Neutrophil (primary cell): ENCODE measurements at regions not wholly inside any gene's neighbourhood (a gene's known extent, or its start where the extent isn't known, plus 50 kb on each side); places are given as distances from the start of the nearest gene placed in this dataset.

ENCODE experiments used
- H3K27ac ChIP-seq: fragments of 200-600 bp; sonication (generic); 2 replicates; pipeline ENCODE4 v1.5.1; 2016; ENCODE audit warnings: mild to moderate bottlenecking, moderate library complexity
- H3K27me3 ChIP-seq: fragments of 200-600 bp; sonication (generic); 2 replicates; pipeline ENCODE4 v1.6.0; 2016; ENCODE audit warnings: mild to moderate bottlenecking
- H3K36me3 ChIP-seq: fragments of 200-600 bp; sonication (generic); 2 replicates; pipeline ENCODE4 v1.5.1; 2017
- H3K4me1 ChIP-seq, 2 experiments: fragments of 200-600 bp in 1 of 2; sonication (generic) in 1 of 2; 1 replicate in 1 of 2; 2 replicates in 1 of 2; pipeline versions ENCODE4 v1.5.1 to v1.6.1; 2013 to 2016; ENCODE audit warnings: low read depth in 1 of 2, low read length in 1 of 2, mild to moderate bottlenecking in 1 of 2, moderate library complexity in 1 of 2; ENCODE audit not compliant: control insufficient read depth in 1 of 2, insufficient read depth in 1 of 2
- H3K4me3 ChIP-seq, 2 experiments: fragments of 200-600 bp in 1 of 2; sonication (generic) in 1 of 2; 1 replicate in 1 of 2; 2 replicates in 1 of 2; pipeline ENCODE4 v1.5.1; 2013 to 2016; ENCODE audit warnings: low read depth in 1 of 2, low read length in 1 of 2, mild to moderate bottlenecking in 1 of 2, moderate library complexity in 1 of 2
- H3K9me3 ChIP-seq: fragments of 200-600 bp; sonication (generic); 2 replicates; pipeline ENCODE4 v1.5.1; 2016
- CTCF ChIP-seq: fragments of 200-600 bp; sonication (generic); IDR thresholded peaks from 2 replicates; pipeline ENCODE4 v1.5.1; 2016; ENCODE audit warnings: antibody characterized with exemption

GRCh38 chr16:35909351-35909954 lies 2450.0 kb downstream of the TP53TG3F start:
- no peak overlapping the region for H3K4me3 ChIP-seq
- no peak overlapping the region for H3K27ac ChIP-seq
- no peaks in the 10 kb centered on the region for H3K9me3 ChIP-seq
- H3K36me3 ChIP-seq, result no peaks in the 10 kb centered on the region
- H3K4me1 ChIP-seq, result no peaks in the 10 kb centered on the region
- no peak for TF ChIP-seq CTCF
- H3K27me3 ChIP-seq, result no peaks in the 10 kb centered on the region

DNA sequence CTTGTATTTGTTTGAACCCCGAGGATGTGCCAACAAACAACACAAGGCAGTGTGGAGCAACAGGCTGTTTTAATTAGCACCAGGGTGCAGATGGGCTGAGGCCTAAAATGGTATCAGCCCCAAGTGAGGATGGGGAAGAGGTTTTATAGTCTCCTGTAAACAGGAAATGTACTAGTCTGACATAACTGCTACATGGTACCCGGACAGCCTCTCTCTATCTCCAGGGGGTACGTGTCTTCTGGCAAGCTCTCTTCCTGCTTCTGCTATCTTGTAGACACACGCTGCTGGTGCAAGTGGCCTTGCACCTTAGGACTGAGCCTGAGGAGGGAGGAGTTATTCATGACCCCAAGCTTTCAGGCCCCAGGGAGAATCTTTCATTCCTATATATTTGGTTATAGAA lies 2451.0 kb downstream of the TP53TG3F start:
- no peaks in the 10 kb centered on the region for H3K27me3 ChIP-seq
- H3K9me3 ChIP-seq, result no peaks in the 10 kb centered on the region
- H3K27ac ChIP-seq, result no peak overlapping the region
- no peak for TF ChIP-seq CTCF
- H3K36me3 ChIP-seq, result no peaks in the 10 kb centered on the region
- no peaks in the 10 kb centered on the region for H3K4me1 ChIP-seq
- no peak overlapping the region for H3K4me3 ChIP-seq

GRCh38 chr16:35911899-35912298 lies 2452.5 kb downstream of the TP53TG3F start:
- Histone ChIP-seq H3K27ac (no peak overlapping the region), H3K27me3 (no peaks in the 10 kb centered on the region), H3K9me3 (no peaks in the 10 kb centered on the region), H3K36me3 (no peaks in the 10 kb centered on the region), H3K4me1 (no peaks in the 10 kb centered on the region), H3K4me3 (no peak overlapping the region)
- no peak for TF ChIP-seq CTCF

DNA sequence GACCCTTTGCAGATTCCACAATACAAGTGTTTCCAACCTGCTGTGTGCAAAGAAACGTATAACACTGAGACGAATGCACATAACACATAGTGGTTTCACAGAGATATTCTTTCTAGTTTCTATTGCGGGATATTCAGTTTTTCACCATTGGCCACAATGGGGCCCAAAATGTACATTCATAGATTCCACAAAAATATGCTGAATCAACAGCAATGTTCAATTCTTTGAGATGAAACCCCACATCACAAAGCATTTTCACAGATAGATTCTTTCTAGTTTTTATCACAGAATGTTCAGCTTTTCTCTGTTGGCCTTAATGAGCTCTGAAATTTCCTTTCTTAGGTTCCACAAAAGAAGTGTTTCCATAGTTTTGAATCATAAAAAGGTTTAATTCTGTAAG lies 2472.3 kb downstream of the TP53TG3F start:
- no peaks in the 10 kb centered on the region for H3K36me3 ChIP-seq
- no peaks in the 10 kb centered on the region for H3K27me3 ChIP-seq
- H3K4me1 ChIP-seq, result no peaks in the 10 kb centered on the region
- no peak overlapping the region for H3K27ac ChIP-seq
- no peaks in the 10 kb centered on the region for H3K9me3 ChIP-seq
- no peak overlapping the region for H3K4me3 ChIP-seq
- TF ChIP-seq CTCF, result no peak
